ENCODE measurements at regions not wholly inside any gene's neighbourhood (a gene's known extent, or its start where the extent isn't known, plus 50 kb on each side); places are given as distances from the start of the nearest gene placed in this dataset.

DNA sequence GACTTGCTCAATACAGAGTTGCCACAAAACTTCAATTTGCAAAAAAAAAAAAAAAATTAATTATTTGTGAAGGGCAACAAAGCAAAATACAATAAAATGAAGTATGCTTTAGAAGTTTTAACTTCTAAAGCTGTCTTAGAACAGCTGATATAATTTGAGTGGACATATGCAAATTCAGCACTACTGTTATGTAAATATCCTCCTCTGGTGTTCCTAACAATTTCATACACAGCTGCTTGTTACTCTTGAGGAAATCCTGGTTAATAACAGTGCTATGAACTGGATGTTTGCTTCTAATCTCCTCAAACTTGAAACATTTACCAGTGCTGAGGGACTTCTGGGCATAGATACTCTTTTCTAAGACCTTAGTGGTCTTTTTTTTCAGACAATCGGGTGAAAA lies 69.6 kb upstream of the COL24A1 start:
- H3K36me3 ChIP-seq = no peaks in the 10 kb centered on the region
- intact Hi-C loops (cut with DNase I) = no loop called here
- DNase-seq (no peak), ATAC-seq (no peak)
- H3K4me3 ChIP-seq = no peak overlapping the region
- no peaks in the 10 kb centered on the region for H3K27me3 ChIP-seq
- H3K4me1 ChIP-seq = no peaks in the 10 kb centered on the region
- no peak overlapping the region for H3K27ac ChIP-seq
- TF ChIP-seq, protein P1, sequence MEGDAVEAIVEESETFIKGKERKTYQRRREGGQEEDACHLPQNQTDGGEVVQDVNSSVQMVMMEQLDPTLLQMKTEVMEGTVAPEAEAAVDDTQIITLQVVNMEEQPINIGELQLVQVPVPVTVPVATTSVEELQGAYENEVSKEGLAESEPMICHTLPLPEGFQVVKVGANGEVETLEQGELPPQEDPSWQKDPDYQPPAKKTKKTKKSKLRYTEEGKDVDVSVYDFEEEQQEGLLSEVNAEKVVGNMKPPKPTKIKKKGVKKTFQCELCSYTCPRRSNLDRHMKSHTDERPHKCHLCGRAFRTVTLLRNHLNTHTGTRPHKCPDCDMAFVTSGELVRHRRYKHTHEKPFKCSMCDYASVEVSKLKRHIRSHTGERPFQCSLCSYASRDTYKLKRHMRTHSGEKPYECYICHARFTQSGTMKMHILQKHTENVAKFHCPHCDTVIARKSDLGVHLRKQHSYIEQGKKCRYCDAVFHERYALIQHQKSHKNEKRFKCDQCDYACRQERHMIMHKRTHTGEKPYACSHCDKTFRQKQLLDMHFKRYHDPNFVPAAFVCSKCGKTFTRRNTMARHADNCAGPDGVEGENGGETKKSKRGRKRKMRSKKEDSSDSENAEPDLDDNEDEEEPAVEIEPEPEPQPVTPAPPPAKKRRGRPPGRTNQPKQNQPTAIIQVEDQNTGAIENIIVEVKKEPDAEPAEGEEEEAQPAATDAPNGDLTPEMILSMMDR (IDR thresholded peaks at IDR 0.05) = no peak
- H3K9me3 ChIP-seq = no peaks in the 10 kb centered on the region

DNA sequence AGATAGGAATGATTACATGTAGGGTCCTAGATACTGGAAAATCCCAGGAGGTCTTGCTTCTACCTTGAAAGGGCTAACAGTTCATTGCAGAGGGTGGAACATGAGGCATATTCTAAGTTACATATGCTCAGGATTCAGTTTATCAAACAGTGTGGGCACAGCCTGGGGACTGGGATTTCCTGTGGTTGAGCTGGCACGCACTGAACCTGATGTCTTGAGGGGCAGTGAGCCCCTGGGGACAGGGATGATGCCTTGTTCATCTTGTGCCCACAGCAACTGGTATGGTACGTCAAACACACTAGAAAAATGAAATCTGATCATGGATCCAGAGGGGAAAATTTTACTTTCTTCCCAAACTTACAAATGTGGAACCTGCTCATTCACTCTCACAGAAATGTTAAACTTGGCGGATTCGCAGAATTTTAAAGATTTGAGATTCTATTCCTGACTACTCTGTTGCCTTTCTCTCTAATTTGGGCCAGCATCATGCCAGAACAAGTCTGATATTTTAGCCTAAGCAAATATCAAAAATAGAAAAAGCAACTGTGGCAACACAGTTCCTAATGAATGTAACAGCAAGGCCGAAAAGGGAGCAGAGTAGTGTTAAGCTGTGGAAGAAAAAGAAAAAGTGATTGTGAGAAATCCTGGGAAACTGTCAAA lies 68.2 kb upstream of the COL24A1 start:
- intact Hi-C loops (cut with DNase I) = no loop called here
- Histone ChIP-seq H3K4me1 (no peaks in the 10 kb centered on the region), H3K36me3 (no peaks in the 10 kb centered on the region), H3K27me3 (no peaks in the 10 kb centered on the region), H3K4me3 (no peak overlapping the region), H3K9me3 (no peaks in the 10 kb centered on the region), H3K27ac (no peak overlapping the region)
- DNase-seq (no peak), ATAC-seq (no peak)
- TF ChIP-seq, protein P1 (IDR thresholded peaks at IDR 0.05) = no peak

DNA sequence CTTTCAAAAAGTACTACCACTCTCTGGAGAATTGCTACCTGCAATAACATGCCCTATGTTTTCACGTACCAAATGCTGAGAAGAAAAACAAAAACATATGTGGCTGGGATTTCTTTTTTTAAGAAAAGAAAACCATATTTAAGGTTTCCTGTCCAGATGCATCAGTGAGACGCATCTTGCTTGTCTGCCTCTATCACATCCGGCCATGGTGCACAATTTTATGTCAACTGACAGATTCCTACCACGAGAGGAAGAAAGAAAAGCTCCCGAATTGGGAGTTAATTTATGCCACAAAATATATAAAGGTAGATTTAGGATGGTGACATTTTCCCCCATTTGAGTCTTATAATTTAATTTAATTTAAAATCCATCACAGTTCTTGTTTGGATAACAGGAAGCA lies 62.3 kb upstream of the COL24A1 start:
- ATAC-seq (no peak), DNase-seq (no peak)
- Histone ChIP-seq H3K9me3 (no peaks in the 10 kb centered on the region), H3K27ac (no peak overlapping the region), H3K4me1 (no peaks in the 10 kb centered on the region), H3K4me3 (no peak overlapping the region), H3K36me3 (no peaks in the 10 kb centered on the region), H3K27me3 (no peaks in the 10 kb centered on the region)
- TF ChIP-seq, protein P1 (IDR thresholded peaks at IDR 0.05) = no peak
- intact Hi-C loops (cut with DNase I) = no loop called here

DNA sequence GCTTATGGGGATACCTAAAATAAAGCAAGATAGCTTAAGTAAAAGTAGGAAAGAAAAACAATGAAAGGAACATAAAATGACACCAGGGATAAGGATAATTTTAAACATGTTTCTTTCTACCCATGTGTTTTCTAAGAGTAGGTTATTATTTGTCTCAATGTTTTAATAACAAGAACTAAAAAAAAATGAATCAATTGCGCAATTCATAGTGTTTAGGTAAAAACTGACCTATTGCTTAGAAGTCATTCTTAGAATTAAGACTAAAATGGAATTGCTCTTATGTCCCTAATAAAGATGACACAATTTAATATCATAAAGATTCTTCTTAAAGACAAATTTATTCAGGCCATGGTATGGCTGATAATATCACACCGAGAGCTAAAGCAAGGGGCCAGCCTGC lies 58.0 kb upstream of the COL24A1 start:
- Histone ChIP-seq H3K27me3 (no peaks in the 10 kb centered on the region), H3K4me1 (no peaks in the 10 kb centered on the region), H3K9me3 (no peaks in the 10 kb centered on the region), H3K36me3 (no peaks in the 10 kb centered on the region), H3K27ac (no peak overlapping the region), H3K4me3 (no peak overlapping the region)
- TF ChIP-seq, protein P1 (IDR thresholded peaks at IDR 0.05) = no peak
- no peak for DNase-seq
- intact Hi-C loops (cut with DNase I) = no loop called here
- no peak for ATAC-seq

DNA sequence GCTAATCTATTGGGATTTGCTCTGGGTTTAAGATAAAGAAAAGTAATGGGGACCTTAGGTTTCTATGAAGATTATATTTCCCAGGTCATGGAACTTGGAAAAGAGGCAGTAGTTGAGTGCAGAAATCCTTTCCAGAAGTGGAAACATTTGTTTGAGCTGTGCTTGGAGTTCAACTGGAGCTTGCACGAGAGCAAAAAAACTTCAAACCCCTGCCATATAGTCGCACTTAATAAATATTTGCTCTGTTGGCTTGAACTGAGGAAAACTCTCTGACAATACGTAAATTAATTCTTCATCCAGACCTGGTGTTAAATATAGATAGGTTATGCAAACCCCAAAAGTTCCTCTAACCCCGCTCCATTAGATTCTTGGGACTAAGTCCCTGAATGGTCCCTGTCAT lies 52.8 kb upstream of the COL24A1 start:
- Histone ChIP-seq H3K4me1 (no peaks in the 10 kb centered on the region), H3K9me3 (no peaks in the 10 kb centered on the region), H3K4me3 (no peak overlapping the region), H3K27me3 (no peaks in the 10 kb centered on the region), H3K36me3 (no peaks in the 10 kb centered on the region), H3K27ac (no peak overlapping the region)
- ATAC-seq (no peak), DNase-seq (no peak)
- TF ChIP-seq, protein P1 (IDR thresholded peaks at IDR 0.05) = no peak
- intact Hi-C loops (cut with DNase I) = no loop called here
